GM12873 (cell line): ENCODE measurements at regions not wholly inside any gene's neighbourhood (a gene's known extent, or its start where the extent isn't known, plus 50 kb on each side); places are given as distances from the start of the nearest gene placed in this dataset.

Source experiments
- CTCF ChIP-seq: IDR thresholded peaks from 2 replicates; pipeline ENCODE4 v1.5.1; 2012; ENCODE audit warnings: low read depth, mild to moderate bottlenecking, moderate library complexity, low read length, control low read depth; ENCODE audit not compliant: insufficient read depth; ENCODE audit errors: missing control alignments

GRCh38 chr2:237156857-237157779 is 71.4 kb downstream of the COPS8 start:
- no peak for TF ChIP-seq CTCF

GRCh38 chr2:237157780-237158102 is 72.1 kb downstream of the COPS8 start:
- no peak for TF ChIP-seq CTCF

- no peak for TF ChIP-seq CTCF
These were observed 72.5 kb downstream of the COPS8 start for GRCh38 chr2:237158194-237158593.

GRCh38 chr2:237159006-237159911 is 73.6 kb downstream of the COPS8 start:
- TF ChIP-seq CTCF, result no peak

- no peak for TF ChIP-seq CTCF
These were observed 74.7 kb downstream of the COPS8 start for GRCh38 chr2:237160271-237160919.

- no peak for TF ChIP-seq CTCF
These were observed 75.5 kb downstream of the COPS8 start for GRCh38 chr2:237161189-237161588.

- no peak for TF ChIP-seq CTCF
These were observed 77.3 kb downstream of the COPS8 start for GRCh38 chr2:237162959-237163358.
